MCF 10A (cell line): ENCODE measurements at regions not wholly inside any gene's neighbourhood (a gene's known extent, or its start where the extent isn't known, plus 50 kb on each side); places are given as distances from the start of the nearest gene placed in this dataset.
A peak's percentile ranks its signal among the peaks of the same experiment; 100 is the strongest.

ENCODE experiments used
- BruUV-seq: library from RNA; stranded (reverse); fragments of 400-500 nt; replicated peaks from 2 replicates; lab custom pipeline; 2021; lab: Mats Ljungman, UMichigan
- CTCF ChIA-PET: fragments of 300-600 bp; sonication (Branson Sonifier 250); formaldehyde crosslinking; extraction: SDS; loops from one replicate; lab custom pipeline; 2021; ENCODE audit warnings: antibody characterized with exemption, inconsistent platforms; lab: Yijun Ruan, JAX
- POLR2A ChIA-PET: fragments of 300-600, 350-650 bp; sonication (Branson Sonifier 250); formaldehyde crosslinking; extraction: SDS; loops from one replicate; lab custom pipeline; 2020; ENCODE audit warnings: antibody characterized with exemption, inconsistent platforms; lab: Yijun Ruan, JAX
- DNase-seq: peaks from one replicate; pipeline ENCODE4 v3.0.0-alpha.2; 2018; ENCODE audit not compliant: unreplicated experiment
- H3K27ac Mint-ChIP-seq: one replicate; pipeline ENCODE4 v1.8.0; 2022; ENCODE audit warnings: mild to moderate bottlenecking, low read depth, mixed read lengths; ENCODE audit not compliant: unreplicated experiment
- H3K27me3 Mint-ChIP-seq: one replicate; pipeline ENCODE4 v1.8.0; 2022; ENCODE audit warnings: mixed read lengths; ENCODE audit not compliant: insufficient read depth, unreplicated experiment
- H3K36me3 Mint-ChIP-seq: one replicate; pipeline ENCODE4 v1.8.0; 2022; ENCODE audit warnings: mild to moderate bottlenecking, moderate library complexity, mixed read lengths; ENCODE audit not compliant: insufficient read depth, unreplicated experiment
- H3K4me1 Mint-ChIP-seq: one replicate; pipeline ENCODE4 v1.8.0; 2022; ENCODE audit warnings: mixed read lengths; ENCODE audit not compliant: insufficient read depth, unreplicated experiment
- H3K4me3 Mint-ChIP-seq: one replicate; pipeline ENCODE4 v1.8.0; 2022; ENCODE audit warnings: mild to moderate bottlenecking, moderate library complexity, mixed read lengths; ENCODE audit not compliant: unreplicated experiment
- H3K9me3 Mint-ChIP-seq: one replicate; pipeline ENCODE4 v1.8.0; 2022; ENCODE audit warnings: mixed read lengths; ENCODE audit not compliant: unreplicated experiment
- CTCF ChIP-seq: fragments of 200-600 bp; IDR thresholded peaks from one replicate; pipeline ENCODE4 v1.8.0; 2022; ENCODE audit warnings: antibody characterized with exemption, mild to moderate bottlenecking; ENCODE audit not compliant: unreplicated experiment
- intact Hi-C: fragments of 100-400 bp; cut with micrococcal nuclease; formaldehyde crosslinking; loops from 2 replicates; pipeline ENCODE4 v1.14.1; 2022

GRCh38 chr9:109683521-109683920, 96.5 kb upstream of the PALM2AKAP2 start:
- no peak overlapping the region for H3K4me3 Mint-ChIP-seq
- no peaks in the 10 kb centered on the region for H3K36me3 Mint-ChIP-seq
- BruUV-seq: no TSS peak
- intact Hi-C loops: no loop called here
- CTCF ChIA-PET: no interaction called here
- H3K4me1 Mint-ChIP-seq: no peaks in the 10 kb centered on the region
- TF ChIP-seq CTCF: no peak
- peaks cover 6% of the 10 kb centered on the region for H3K9me3 Mint-ChIP-seq
- H3K27ac Mint-ChIP-seq: no peak overlapping the region
- H3K27me3 Mint-ChIP-seq: peaks cover 10% of the 10 kb centered on the region
- peak; percentile 20 for DNase-seq
- POLR2A ChIA-PET: no interaction called here

GRCh38 chr9:109689701-109690100, 90.3 kb upstream of the PALM2AKAP2 start:
- no TSS peak for BruUV-seq
- TF ChIP-seq CTCF: no peak
- H3K27ac Mint-ChIP-seq: no peak overlapping the region
- ChIA-PET POLR2A (no interaction called here), CTCF (no interaction called here)
- no peak overlapping the region for H3K4me3 Mint-ChIP-seq
- intact Hi-C loops: no loop called here
- DNase-seq: no peak
- no peaks in the 10 kb centered on the region for H3K36me3 Mint-ChIP-seq
- H3K9me3 Mint-ChIP-seq: peaks cover 6% of the 10 kb centered on the region
- no peaks in the 10 kb centered on the region for H3K4me1 Mint-ChIP-seq
- no peaks in the 10 kb centered on the region for H3K27me3 Mint-ChIP-seq

GRCh38 chr9:109699019-109699418, 81.0 kb upstream of the PALM2AKAP2 start:
- Mint-ChIP-seq H3K27me3 (peaks cover 22% of the 10 kb centered on the region), H3K36me3 (no peaks in the 10 kb centered on the region), H3K27ac (no peak overlapping the region), H3K4me3 (no peak overlapping the region), H3K9me3 (no peaks in the 10 kb centered on the region), H3K4me1 (peaks cover 6% of the 10 kb centered on the region)
- no TSS peak for BruUV-seq
- POLR2A ChIA-PET: no interaction called here
- TF ChIP-seq CTCF: no peak
- intact Hi-C loops: no loop called here
- DNase-seq: no peak
- CTCF ChIA-PET: interaction anchor here (0.7 kb wide), 1 partner anchor 47 kb away, joined by 3 read pairs; no protein-coding TSS in a partner anchor

GRCh38 chr9:109704546-109704945, 75.5 kb upstream of the PALM2AKAP2 start:
- no peak for TF ChIP-seq CTCF
- POLR2A ChIA-PET: no interaction called here
- Mint-ChIP-seq H3K27me3 (no peaks in the 10 kb centered on the region), H3K4me3 (no peak overlapping the region), H3K36me3 (no peaks in the 10 kb centered on the region), H3K4me1 (no peaks in the 10 kb centered on the region), H3K27ac (no peak overlapping the region), H3K9me3 (no peaks in the 10 kb centered on the region)
- intact Hi-C loops: no loop called here
- no TSS peak for BruUV-seq
- DNase-seq: no peak
- CTCF ChIA-PET: interaction anchor here (0.6 to 1.0 kb wide), 2 partner anchors 62 to 114 kb away, joined by 3 read pairs; no protein-coding TSS in a partner anchor
